Stimulated activated CD4-positive, alpha-beta T cell treated with anti-CD3 and anti-CD28 coated beads, TNF-alpha, amount 100 ng/mL, for 1 hour (primary cell): ENCODE measurements at regions not wholly inside any gene's neighbourhood (a gene's known extent, or its start where the extent isn't known, plus 50 kb on each side); places are given as distances from the start of the nearest gene placed in this dataset.

Source experiments
- DNase-seq, 3 donors: peaks; one replicate each; pipeline ENCODE4 v3.0.0-alpha.2; 2020; ENCODE audit warnings: low read depth in 3 of 3, low spot score in 1 of 3

GRCh38 chr4:27819246-27819645 is 958.6 kb downstream of the STIM2 start:
- DNase-seq = no peak

GRCh38 chr4:27828843-27829242 is 968.2 kb downstream of the STIM2 start:
- DNase-seq = no peak

GRCh38 chr4:27830251-27830650 is 969.6 kb downstream of the STIM2 start:
- no peak for DNase-seq

- DNase-seq = no peak
Observed at GRCh38 chr4:27835851-27836250, 975.2 kb downstream of the STIM2 start.

GRCh38 chr4:27836523-27836922 is 975.9 kb downstream of the STIM2 start:
- DNase-seq = no peak

- DNase-seq = no peak
Observed at GRCh38 chr4:27843776-27844175, 983.1 kb downstream of the STIM2 start.

GRCh38 chr4:27844376-27844775 is 983.7 kb downstream of the STIM2 start:
- no peak for DNase-seq

- no peak for DNase-seq
Observed at GRCh38 chr4:27846951-27847350, 986.3 kb downstream of the STIM2 start.

GRCh38 chr4:27861381-27861787 is 1000.7 kb downstream of the STIM2 start:
- DNase-seq = no peak

- DNase-seq = no peak
Observed at GRCh38 chr4:27861802-27862201, 1001.2 kb downstream of the STIM2 start.

- DNase-seq = no peak
Observed at GRCh38 chr4:27873596-27873995, 1013.0 kb downstream of the STIM2 start.

GRCh38 chr4:27881705-27882104 is 1021.1 kb downstream of the STIM2 start:
- DNase-seq = no peak

- no peak for DNase-seq
Observed at GRCh38 chr4:27886120-27886519, 1025.5 kb downstream of the STIM2 start.

- no peak for DNase-seq
Observed at GRCh38 chr4:27887646-27888045, 1027.0 kb downstream of the STIM2 start.

GRCh38 chr4:27888505-27888904 is 1027.9 kb downstream of the STIM2 start:
- no peak for DNase-seq

- DNase-seq = no peak
Observed at GRCh38 chr4:27894951-27895350, 1034.3 kb downstream of the STIM2 start.

- no peak for DNase-seq
Observed at GRCh38 chr4:27908356-27908755, 1047.7 kb downstream of the STIM2 start.

GRCh38 chr4:27910227-27910626 is 1049.6 kb downstream of the STIM2 start:
- no peak for DNase-seq

- no peak for DNase-seq
Observed at GRCh38 chr4:27911047-27911446, 1050.4 kb downstream of the STIM2 start.

- no peak for DNase-seq
Observed at GRCh38 chr4:27913738-27914137, 1053.1 kb downstream of the STIM2 start.

GRCh38 chr4:27915822-27916221 is 1055.2 kb downstream of the STIM2 start:
- DNase-seq = no peak

GRCh38 chr4:27916452-27917184 is 1056.0 kb downstream of the STIM2 start:
- DNase-seq = no peak

- DNase-seq = no peak
Observed at GRCh38 chr4:27917381-27917780, 1056.7 kb downstream of the STIM2 start.
